Middle frontal gyrus (tissue), 1 donor: ENCODE measurements at regions not wholly inside any gene's neighbourhood (a gene's known extent, or its start where the extent isn't known, plus 50 kb on each side); places are given as distances from the start of the nearest gene placed in this dataset.
"Not testable (repeated sequence)": the region's sequence is repeated elsewhere in the genome, so short reads cannot be mapped to it uniquely, and the experiment has no call there.

Experiments
- DNase-seq: peaks from one replicate; pipeline ENCODE4 v3.0.0-alpha.2; 2015; ENCODE audit warnings: low spot score; ENCODE audit errors: extremely low spot score

GRCh38 chr2:52477166-52477565 is 1290.4 kb upstream of the CHAC2 start:
- no peak for DNase-seq

GRCh38 chr2:52475590-52475989 is 1292.0 kb upstream of the CHAC2 start:
- DNase-seq, result no peak

GRCh38 chr2:52474091-52474490 is 1293.5 kb upstream of the CHAC2 start:
- DNase-seq, result no peak

DNA sequence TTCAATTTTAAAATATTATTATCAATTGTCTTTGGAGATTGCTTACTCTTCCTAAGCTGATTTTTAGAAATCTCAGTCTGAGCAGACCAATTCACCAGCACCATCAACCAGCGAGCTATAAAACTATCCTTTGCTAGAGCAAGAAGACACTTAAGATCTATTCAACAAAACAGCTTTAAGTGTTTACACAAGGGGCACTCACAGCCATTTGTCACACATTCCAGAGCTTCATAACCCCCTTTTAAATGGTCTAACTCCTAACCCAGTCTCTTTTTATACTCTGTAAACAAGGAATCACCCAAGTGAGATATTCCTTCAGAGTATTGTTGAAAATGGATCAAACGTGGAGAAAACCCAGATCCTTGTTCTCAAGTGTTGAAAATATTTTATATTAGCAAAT is 1294.1 kb upstream of the CHAC2 start:
- DNase-seq, result no peak

DNA sequence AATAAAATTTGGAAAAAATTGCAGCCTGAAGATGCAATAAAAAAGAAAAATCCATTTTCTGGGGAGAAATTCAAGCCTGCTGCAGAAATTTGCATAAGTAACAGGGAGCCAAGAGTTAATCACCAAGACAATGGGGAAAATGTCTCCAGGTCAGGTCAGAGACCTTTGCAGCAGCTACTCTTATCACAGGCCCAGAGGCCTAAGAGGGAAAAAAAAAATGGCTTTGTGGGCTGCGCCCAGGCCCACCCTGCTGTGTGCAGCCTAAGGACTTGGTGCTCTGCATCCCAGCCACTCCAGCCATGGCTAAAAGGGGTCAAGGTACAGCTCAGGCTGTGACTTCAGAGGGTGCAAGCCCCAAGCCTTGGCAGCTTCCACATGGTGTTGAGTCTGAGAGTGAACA is 1297.1 kb upstream of the CHAC2 start:
- not testable (repeated sequence) for DNase-seq

DNA sequence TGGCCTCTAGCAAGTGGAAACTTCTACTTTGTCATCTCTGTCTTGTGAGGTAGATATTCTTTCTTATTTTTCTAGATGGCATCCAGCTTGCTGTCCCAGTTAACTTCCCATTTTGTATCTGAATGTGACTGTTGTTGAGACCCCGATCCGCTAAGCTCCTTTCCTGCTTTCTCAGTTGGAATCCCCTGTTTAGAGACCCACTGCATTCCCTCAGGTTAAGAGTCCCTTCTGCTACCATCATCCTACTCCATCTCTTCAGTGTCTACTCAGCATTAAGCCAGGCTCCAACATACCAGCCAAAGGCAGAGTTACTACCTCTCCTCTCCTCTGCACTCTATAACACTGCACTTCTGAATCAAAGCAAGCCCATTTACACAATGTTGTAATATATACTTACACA is 1300.4 kb upstream of the CHAC2 start:
- no peak for DNase-seq

DNA sequence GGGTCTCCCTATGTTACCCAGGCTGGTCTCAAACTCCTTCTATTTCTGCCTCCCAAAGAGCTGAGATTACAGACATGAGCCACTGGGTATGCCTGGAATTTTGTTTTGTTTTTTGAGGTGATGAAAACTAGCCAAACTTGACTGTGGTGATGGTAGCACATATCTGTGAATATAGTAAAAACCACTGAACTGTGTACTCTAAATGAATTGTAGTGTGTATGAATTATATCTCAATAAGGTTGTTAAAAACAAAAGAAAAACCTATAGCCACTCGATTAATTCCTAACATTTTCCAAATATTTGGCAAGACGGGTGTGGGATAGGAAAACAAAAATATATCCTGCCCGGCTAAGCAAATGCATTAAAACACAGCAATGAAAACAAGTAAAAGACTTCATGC is 1302.3 kb upstream of the CHAC2 start:
- DNase-seq, result no peak

- DNase-seq, result no peak
These were observed 1304.1 kb upstream of the CHAC2 start for GRCh38 chr2:52463457-52463856.

GRCh38 chr2:52456561-52457377 is 1310.8 kb upstream of the CHAC2 start:
- no peak for DNase-seq

GRCh38 chr2:52454962-52455361 is 1312.6 kb upstream of the CHAC2 start:
- no peak for DNase-seq

DNA sequence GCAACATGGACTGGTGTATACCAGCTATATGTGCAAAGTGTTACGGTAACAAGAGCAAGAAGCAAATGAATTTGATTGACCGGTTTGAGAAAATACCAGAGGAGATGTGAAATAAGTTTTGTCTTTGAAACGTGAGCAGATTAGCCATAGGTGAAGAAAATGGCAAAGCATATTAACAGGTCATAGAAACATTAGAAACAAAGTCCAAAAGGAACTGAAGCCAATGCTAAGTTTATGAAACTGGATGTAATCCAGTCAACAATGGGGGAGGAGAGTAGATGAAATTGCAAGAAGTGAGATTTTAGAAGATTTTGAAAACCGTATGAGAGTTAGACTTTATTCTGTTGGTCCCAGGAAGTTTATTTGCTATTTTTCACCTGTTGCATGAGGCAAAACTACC is 1315.4 kb upstream of the CHAC2 start:
- no peak for DNase-seq

- no peak for DNase-seq
These were observed 1321.9 kb upstream of the CHAC2 start for GRCh38 chr2:52445686-52446085.

DNA sequence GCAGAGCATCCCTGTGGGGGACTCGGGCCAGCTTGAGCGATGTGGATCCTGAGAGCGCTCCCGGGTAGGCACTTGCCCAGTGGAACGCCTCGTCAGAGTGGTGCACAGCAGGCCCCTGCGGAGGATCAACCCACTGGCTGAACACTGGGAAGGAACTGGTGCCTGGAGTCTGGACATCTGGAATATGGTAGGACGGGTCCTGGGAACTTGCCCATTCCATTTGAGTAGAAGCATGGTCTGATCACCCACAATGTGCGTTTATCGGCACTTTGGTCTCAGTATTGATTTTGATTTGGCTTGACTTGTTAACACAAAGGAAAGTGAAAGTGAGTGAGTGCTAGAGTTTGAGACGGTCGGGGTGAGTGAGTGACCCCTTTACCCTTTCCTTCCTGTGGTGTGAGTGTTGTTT is 1336.2 kb upstream of the CHAC2 start:
- DNase-seq, result no peak

DNA sequence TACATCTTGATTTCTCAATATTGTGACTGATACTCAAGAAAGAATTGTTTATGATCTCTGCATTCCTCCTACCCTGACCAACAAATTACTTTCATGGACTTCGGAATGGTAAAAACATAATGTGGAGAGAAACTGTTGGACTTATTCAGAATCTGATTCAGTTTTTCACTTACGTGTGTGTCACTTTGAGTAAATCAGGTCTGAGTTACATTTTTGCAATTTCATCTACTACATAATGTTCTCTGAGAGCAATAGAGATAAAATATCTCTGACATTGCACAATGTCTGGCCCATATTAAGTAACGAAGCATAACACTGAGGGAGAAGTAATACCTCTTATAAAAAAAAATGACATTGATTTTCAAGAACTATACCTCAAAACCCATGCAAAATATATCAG is 1337.9 kb upstream of the CHAC2 start:
- DNase-seq, result no peak

DNA sequence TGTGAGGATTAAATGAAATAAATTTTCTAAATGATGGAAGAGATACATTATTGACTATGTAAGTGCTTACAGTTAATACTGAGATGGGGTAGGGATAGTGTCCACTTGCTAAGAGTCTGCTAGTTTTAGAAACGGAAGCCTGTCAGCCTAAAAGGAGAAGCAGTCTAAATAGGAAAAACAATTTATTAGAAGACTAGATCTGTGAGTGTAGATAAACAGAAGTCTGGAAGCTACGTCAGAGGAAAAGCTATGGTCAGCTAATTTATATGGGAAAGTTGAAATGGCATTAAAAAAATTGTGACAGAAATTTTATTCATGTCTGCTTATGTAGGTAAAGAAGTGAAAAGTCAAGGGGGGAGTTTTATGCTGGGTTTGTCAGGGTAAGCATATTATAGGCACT is 1338.4 kb upstream of the CHAC2 start:
- no peak for DNase-seq

- DNase-seq, result no peak
These were observed 1339.4 kb upstream of the CHAC2 start for GRCh38 chr2:52428224-52428623.

DNA sequence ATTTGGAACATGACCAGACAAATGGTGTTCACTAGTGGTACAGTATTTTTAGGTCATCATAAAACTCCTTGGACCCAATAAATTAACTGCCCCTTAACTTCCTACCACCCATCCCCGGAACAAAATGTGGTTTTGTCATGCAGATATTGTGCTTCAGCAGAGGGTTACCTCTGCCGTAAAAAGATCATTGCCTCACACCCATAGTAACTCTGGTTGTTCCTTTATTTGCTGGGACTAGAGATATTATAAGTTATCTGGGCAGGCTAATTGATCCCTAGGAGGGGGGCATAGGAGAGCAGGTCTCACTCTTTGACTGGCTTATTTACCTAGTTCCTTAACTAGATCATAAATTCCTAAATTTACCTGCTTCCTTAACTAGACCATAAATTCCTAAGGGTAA is 1343.9 kb upstream of the CHAC2 start:
- DNase-seq, result no peak

DNA sequence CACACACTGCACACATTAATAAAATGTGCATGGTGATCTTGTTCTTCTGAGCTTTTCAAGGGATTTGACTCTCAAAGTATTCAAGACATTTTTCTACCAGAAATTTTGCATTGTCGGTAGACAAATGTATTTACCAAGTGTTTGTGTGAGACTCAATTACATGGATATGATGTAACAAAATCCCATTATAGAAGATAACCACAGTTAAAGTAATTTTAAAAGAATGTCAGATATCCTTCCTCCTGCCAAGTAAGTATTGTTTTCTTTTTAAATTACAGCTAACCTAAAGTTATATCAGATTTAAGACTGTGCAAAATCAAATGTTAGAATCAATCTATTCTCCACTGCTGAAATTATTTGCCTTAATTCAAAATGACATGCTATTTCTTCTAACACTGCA is 1344.5 kb upstream of the CHAC2 start:
- no peak for DNase-seq

GRCh38 chr2:52416340-52416739 is 1351.3 kb upstream of the CHAC2 start:
- no peak for DNase-seq

GRCh38 chr2:52414561-52415295 is 1352.9 kb upstream of the CHAC2 start:
- DNase-seq, result no peak

DNA sequence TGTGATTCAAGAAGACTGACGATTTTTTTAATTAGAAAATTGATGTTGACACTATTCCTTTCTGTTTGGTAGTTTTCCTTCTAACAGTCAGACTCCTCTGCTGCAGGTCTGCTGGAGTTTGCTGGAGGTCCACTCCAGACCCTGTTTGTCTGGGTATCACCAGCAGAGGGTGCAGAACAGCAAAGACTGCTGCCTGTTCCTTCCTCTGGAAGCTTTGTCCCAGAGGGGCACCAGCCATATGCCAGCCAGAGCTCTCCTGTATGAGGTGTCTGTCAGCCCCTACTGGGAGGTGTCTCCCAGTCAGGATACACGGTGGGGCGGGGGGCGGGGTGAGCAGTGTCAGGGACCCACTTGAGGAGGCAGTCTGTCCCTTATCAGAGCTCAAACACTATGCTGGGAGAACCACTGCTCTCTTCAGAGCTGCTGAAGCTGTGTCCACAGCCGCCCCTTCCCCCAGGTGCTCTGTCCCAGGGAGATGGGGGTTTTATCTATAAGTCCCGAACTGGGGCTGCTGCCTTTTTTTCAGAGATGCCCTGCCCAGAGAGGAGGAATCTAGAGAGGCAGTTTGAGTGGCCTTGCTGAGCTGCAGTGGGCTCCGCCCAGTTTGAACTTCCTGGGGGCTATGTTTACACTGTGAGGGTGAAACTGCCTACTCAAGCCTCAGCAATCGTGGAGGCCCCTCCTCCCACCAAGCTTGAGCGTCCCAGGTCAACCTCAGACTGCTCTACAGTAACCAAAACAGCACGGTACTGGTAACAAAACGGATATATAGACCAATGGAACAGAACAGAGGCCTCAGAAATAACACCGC is 1358.1 kb upstream of the CHAC2 start:
- DNase-seq, result not testable (repeated sequence)

DNA sequence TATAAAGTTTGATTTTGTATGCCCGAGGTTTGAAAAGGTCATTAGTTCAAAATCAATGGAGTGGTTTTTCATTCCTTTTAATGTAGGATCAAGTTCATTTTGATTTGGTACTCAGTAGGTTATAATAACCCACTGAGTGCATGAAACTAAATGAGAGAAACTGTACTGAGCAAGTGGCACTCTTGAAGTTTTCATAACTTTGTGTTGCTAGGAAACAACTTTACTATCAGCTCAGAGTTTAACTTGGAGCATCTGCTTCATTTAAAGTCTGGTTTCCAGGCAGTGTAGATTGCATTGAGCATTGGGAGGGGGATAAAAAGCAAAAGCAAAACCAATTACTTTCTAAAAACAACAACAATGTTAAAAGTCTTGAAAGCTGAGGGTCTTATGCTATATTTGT is 1361.6 kb upstream of the CHAC2 start:
- no peak for DNase-seq
